Stimulated activated CD4-positive, alpha-beta T cell treated with anti-CD3 and anti-CD28 coated beads, Interleukin-4, amount 100 ng/mL, for 1 hour (primary cell): ENCODE measurements at regions not wholly inside any gene's neighbourhood (a gene's known extent, or its start where the extent isn't known, plus 50 kb on each side); places are given as distances from the start of the nearest gene placed in this dataset.

Experiments
- DNase-seq: peaks from one replicate; pipeline ENCODE4 v3.0.0-alpha.2; 2020

GRCh38 chr15:94052711-94053110 lies 178.7 kb upstream of the MCTP2 start:
- DNase-seq = no peak

DNA sequence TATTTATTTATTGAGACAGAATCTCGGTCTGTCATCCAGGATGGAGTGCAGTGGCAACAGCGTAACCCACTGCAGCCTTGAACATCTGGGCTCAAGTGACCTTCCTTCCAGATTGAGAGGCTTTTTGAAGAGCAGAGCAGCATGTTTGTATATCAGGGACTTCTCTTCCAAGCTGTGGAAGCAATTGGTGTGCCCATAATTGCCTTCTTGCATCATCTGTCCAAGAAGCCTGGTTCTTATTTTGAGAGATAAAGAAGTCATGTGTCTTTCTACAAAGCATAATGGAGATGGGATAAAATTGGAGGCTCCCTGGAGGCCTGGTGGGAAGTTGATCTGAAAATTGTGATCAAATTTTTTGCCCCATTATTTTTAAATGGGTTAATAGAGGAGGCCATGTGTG lies 183.8 kb upstream of the MCTP2 start:
- DNase-seq = no peak

- DNase-seq = no peak
Measured at GRCh38 chr15:94042180-94042928, 189.0 kb upstream of the MCTP2 start.

GRCh38 chr15:94041746-94042145 lies 189.6 kb upstream of the MCTP2 start:
- DNase-seq = no peak

DNA sequence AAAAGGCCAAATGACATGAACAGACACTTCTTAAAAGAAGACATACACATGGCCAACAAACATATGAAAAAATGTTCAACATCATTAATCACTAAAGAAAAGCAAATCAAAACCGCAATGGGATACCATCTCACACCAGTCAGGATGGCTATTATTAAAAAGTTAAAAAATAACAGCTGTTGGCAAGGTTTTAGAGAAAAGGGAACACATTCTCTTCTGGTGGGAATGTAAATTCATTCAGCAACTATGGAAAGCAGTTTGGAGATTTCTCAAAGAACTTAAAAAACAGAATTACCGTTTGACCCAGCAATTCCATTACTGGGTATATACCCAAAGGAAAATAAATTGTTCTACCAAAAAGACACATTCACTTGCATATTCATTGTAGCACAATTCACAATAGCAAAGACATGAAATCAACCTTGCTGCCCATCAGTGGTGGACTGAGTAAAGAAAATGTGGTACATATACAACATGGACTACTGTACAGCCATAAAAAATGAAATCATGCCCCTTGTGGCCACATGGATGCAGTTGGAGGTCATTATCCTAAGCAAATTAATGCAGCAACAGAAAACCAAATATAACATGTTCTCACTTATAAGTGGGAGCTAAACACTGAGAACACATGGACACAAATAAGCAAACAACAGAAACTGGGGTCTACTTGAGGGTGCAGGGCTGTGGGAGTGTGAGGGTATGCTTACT lies 190.7 kb upstream of the MCTP2 start:
- DNase-seq = no peak

DNA sequence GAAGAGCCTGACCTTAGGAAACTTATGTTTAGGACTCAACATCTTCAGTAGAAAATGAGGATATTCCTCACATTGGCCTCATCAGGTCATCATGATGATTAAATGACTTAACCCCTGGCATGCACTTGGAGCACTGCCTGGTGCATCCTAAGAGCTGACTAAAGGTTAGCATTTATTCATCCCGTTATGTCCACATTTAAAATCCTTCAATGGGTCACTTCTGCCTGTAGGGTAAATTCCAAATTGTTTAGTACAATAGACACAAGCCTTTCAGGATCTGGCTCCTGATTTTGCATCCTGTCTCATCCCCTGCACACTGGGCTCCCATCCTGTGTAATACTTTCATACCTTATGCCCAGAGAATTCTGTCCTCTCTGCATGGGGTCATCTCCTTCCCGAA lies 195.2 kb upstream of the MCTP2 start:
- no peak for DNase-seq

- no peak for DNase-seq
Measured at GRCh38 chr15:94033683-94034020, 197.7 kb upstream of the MCTP2 start.

GRCh38 chr15:94033014-94033682 lies 198.2 kb upstream of the MCTP2 start:
- no peak for DNase-seq

DNA sequence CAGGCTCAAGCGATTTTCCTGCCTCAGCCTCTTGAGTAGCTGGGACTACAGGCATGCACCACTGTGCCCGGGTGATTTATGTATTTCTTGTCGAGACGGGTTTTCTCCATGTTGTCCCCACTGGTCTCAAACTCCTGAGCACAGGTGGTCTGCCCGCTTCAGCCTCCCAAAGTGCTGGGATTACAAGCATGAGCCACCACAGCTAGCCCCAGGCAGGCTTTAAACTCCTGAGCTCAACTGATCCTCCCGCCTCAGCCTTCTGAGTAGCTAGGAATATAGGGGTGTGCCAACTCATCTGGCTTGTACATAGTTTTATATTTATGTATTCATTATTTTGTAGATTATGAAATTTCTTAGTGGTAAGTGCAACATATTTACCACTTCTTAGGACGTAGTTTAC lies 198.8 kb upstream of the MCTP2 start:
- DNase-seq = no peak

DNA sequence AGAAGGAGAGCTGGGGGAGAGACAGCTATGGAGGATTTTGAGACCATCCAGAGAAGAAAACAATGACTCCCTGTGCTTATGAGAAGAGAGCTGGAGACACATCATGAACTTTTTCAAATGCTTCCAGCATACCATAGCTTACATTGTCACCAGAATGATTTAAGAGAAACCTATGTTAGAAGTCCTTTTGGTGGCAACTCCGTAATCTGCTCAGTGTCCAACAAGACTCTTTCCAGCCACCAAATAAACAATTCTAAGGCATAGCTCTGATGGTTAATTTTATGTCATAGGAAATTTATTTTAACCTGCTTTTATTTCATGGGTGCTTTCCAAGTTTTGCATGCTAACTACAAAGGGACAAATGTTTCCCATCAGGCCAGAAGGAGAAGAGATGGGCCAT lies 200.3 kb upstream of the MCTP2 start:
- DNase-seq = no peak

DNA sequence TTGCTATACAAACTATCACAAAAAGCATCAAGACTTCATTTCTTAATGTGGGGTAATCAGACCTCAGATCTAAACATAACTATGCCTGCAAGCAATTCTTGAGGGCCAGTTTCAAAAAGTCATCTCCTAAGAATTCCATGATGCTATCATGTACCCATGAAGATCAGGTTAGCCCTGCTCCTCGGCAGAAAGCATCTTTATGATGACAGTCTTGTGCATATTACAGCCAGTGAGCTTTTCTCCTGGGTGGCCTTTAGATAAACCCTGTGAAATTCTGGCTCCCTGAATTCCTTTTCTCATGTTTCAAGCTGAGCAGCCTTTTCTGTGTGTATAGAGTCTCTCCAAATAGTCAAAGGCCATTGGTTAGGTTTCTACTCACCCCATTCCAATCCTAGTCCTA lies 201.9 kb upstream of the MCTP2 start:
- no peak for DNase-seq

DNA sequence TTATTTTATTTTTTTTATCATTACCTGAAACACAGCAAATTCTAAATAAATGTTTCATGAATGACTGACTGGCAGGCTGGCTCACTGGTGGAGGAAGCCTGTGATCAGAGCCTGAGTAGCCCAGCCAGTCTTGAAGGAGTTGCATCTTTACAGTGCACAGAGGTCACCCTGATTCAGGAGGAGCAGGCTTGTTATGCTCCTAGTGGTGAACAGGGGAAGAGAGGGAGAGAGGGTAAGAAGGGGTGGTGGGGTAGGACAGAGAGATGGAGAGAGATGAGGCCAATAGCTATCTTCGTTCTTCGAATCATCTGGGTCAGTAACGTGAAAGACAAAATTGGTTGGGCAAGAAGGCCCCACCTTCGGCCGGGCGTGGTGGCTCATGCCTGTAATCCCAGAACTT lies 202.6 kb upstream of the MCTP2 start:
- no peak for DNase-seq

- no peak for DNase-seq
Measured at GRCh38 chr15:94028121-94028520, 203.2 kb upstream of the MCTP2 start.

DNA sequence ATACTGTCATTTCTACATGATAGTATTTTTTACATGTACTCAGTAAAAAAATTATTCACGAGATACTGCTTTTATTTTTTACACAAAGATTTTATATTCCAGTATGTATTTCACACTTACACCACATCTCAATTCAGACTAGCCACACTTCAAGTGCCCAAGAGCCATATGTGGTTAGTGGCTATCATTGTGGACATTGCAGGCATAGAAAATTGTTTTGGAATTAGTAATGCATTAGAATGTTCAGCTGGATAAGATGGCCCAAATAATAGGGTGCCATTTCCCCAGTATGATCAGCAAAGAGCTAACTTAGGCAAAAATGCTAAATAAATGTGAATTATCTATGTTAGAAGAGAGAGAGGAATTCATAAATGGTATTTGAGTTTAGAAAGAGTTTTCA lies 203.8 kb upstream of the MCTP2 start:
- DNase-seq = no peak

DNA sequence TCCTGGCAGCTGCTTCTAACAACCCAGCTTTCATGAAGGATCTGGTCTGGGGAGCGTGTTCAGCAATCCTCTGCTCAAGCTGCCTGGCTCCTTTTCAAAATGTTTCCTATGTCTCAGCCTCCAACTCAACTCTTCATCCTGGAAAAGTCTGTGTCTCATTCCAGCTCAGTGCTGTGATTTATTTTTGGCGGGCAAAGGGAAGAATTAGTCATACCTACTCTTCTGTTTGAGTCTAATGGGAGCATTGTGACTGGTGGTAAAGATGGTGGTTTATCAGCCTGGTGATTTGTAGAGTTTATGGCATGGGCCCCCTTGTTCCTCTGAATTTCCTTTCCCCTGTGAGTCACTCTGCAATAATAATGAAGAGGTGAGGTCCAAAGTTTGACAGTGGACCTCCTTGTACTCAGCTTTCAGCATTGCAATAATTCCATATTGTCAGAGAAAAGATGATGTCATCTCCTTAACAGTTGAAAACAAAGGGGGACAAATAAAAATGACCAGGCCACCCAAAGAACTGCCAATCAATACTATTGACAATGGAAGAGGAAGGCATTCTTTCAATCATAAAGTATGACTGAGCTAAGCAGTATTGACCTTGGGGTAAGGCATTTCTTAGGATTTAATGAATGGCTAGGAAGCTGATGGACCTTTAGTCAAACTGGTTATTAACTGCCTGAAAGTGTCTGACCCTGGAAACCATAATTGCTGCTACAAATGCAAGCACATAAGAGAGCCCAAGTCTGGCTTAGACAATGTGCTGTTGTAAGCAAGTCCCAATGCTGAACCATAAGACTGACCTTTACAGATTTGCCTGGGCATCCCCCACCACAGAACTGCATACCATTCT lies 204.7 kb upstream of the MCTP2 start:
- DNase-seq = no peak

GRCh38 chr15:94023531-94023930 lies 207.8 kb upstream of the MCTP2 start:
- no peak for DNase-seq

DNA sequence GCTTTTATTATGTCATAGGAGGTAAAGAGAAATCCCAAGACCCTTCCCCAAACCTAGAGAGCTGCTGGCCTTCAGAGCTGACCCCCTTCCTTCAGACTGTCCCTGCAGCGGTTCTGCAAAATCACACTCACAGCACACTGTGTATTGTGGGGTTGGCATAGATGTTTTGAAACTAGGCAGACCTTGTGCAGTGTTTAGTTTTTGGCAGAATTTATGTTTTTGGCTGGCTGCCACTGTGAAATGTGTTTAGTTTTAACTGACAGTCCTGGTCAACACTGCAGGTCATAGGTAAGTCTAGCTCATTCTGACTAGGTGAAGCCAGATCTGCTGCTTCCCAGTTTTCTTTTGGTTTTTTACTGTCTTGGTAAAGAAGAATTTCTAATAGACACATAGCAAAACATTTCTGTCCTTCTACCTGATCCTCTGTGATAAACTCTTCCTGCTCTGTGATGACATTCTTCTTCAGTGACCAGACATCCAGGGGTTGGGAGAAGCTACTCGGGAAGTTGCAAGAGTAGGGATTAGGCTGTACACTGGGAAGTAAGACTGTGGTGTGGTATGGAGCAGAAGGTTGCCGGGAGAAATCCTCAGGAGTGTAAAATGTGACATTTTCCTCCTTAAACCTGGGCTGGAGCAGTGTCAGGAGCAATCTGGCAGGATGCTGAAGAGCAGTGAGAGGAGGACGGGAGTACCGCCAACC lies 209.6 kb upstream of the MCTP2 start:
- no peak for DNase-seq

- DNase-seq = no peak
Measured at GRCh38 chr15:94019062-94019461, 212.3 kb upstream of the MCTP2 start.

DNA sequence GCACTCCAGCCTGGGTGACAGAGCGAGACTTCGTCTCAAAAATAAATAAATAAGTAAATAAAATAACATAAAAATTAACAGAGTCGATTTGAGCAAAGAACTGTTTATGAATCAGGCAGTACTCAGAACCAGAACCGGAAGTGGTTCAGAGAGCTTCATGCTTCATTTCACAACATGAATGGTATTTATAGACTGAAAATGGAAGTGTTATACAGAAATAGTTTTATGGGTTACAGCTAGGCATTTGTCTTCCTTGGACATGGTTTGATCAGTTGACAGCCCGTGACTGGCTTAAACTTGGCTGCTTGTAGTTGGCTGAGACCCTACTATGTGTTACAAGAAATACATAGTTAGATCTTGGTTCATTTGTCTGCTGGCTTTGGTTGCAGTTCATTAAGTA lies 216.0 kb upstream of the MCTP2 start:
- no peak for DNase-seq

DNA sequence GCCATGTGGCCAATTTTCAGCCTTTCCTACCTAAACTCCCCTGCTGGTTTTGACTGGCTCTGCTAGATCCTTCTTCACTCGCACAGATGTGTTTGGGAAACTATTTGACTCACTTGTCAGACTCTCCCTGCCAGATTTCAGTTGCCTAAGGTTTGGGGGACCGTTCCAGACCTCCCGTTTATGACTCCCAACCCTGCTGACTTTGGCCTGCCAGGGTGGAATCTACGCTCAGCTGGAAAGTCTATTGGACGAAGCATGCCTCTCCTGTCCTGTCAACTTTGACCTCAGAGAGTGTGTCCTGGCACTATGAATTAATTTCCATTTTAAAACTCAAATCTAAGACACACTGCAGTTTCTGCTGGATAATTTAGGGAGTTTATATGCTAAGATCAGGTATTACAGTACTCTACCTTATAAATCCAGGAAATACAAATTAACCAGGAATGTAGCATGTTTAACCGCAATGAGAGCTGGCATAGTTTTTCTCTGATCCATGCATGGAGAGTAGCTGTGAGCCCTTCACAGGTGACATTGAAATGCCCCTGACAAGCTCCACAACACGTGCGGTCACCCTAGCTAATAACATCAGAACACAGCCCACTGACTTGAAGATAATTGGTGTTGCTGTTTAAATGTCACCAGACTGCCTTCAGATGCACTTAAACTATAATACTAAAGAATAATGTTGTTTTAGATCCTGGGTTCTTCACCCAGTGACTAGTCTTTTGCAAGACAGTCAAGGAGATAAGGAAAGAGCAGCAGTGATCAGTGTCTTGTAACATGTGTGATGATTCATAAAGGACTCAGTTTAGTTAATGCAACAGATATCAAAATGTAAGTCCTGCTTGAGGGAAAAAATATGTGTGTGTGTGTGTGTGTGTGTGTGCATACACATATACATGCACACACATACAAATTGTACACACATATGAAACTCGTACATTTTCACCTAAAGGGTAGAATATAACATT lies 223.0 kb upstream of the MCTP2 start:
- no peak for DNase-seq

DNA sequence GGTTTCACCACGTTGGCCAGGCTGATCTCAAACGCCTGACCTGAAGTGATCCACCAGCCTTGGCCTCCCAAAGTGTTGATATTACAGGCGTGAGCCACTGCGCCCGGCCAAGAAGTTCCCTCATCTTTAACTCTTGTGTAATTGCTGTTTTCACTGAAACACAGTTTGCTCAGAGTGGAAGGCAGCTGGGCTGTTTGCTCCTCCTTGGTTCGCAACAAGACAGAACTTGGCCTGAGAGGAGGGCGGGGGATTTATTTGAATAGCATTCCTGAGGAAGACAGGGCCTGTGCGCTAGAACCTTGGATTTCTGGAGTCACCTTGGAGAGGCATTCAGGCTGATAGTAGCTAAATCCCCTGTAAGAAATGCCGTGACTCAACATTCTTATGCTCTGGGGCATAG lies 226.7 kb upstream of the MCTP2 start:
- DNase-seq = no peak

- DNase-seq = no peak
Measured at GRCh38 chr15:94002041-94002440, 229.3 kb upstream of the MCTP2 start.
